Peyer's patch (tissue), 4 donors: ENCODE measurements at regions not wholly inside any gene's neighbourhood (a gene's known extent, or its start where the extent isn't known, plus 50 kb on each side); places are given as distances from the start of the nearest gene placed in this dataset.
A peak's percentile ranks its signal among the peaks of the same experiment; 100 is the strongest.

ENCODE experiments used
- DNase-seq, 3 donors: peaks; one replicate each; pipeline ENCODE4 v3.0.0-alpha.2; 2017 to 2019
- H3K27ac ChIP-seq, 4 donors: fragments of 200-600 bp; sonication (generic); one replicate each; pipeline ENCODE4 v1.5.1; 2016 to 2019
- H3K27me3 ChIP-seq, 2 donors: fragments of 200-600 bp; sonication (generic); one replicate each; pipeline ENCODE4 v1.5.1; 2019
- H3K36me3 ChIP-seq, 3 donors: fragments of 200-600 bp; sonication (generic); one replicate each; pipeline ENCODE4 v1.5.1; 2016 to 2019
- H3K4me1 ChIP-seq, 4 donors: fragments of 200-600 bp; sonication (generic); one replicate each; pipeline ENCODE4 v1.5.1; 2016 to 2019
- H3K4me3 ChIP-seq, 4 donors: fragments of 200-600 bp; sonication (generic); 1 replicate in 3 of 4; 2 replicates in 1 of 4; pipeline ENCODE4 v1.5.1; 2016 to 2019; ENCODE audit warnings: mild to moderate bottlenecking in 1 of 4
- H3K9me3 ChIP-seq, 4 donors: fragments of 200-600 bp; sonication (generic); one replicate each; pipeline ENCODE4 v1.5.1; 2016 to 2019; ENCODE audit warnings: mild to moderate bottlenecking in 1 of 4
- CTCF ChIP-seq, 6 experiments: fragments of 450-650 bp in 4 of 6; fragments of 200-600 bp in 2 of 6; sonication (generic) in 1 of 6; IDR thresholded peaks; one replicate each; pipeline ENCODE4 v1.5.1; 2017 to 2019; ENCODE audit warnings: antibody characterized with exemption in 6 of 6, mild to moderate bottlenecking in 3 of 6, moderate library complexity in 1 of 6
- POLR2A ChIP-seq, 2 donors: fragments of 450-650 bp; IDR thresholded peaks; one replicate each; pipeline ENCODE4 v1.5.1; 2017; ENCODE audit warnings: antibody characterized with exemption in 2 of 2, mild to moderate bottlenecking in 2 of 2, moderate library complexity in 2 of 2

GRCh38 chrX:119340606-119341205, 58.4 kb upstream of the SLC25A43 start:
- Histone ChIP-seq H3K4me3 (no peak overlapping the region), H3K9me3 (no peaks in the 10 kb centered on the region), H3K27me3 (no peaks in the 10 kb centered on the region), H3K27ac (no peak overlapping the region), H3K4me1 (no peaks in the 10 kb centered on the region), H3K36me3 (no peaks in the 10 kb centered on the region)
- no peak for DNase-seq
- TF ChIP-seq CTCF (IDR thresholded peaks at IDR 0.05) (no peak), POLR2A (IDR thresholded peaks at IDR 0.05) (no peak)

GRCh38 chrX:119343856-119344255, 55.3 kb upstream of the SLC25A43 start:
- Histone ChIP-seq H3K4me1 (no peaks in the 10 kb centered on the region), H3K27ac (peak overlapping the region in 1 of 4 donors; percentile 26), H3K27me3 (no peaks in the 10 kb centered on the region), H3K9me3 (no peaks in the 10 kb centered on the region), H3K36me3 (no peaks in the 10 kb centered on the region), H3K4me3 (no peak overlapping the region)
- peak in 1 of 3 donors; percentile 62 for DNase-seq
- TF ChIP-seq POLR2A (IDR thresholded peaks at IDR 0.05) (no peak), CTCF (IDR thresholded peaks at IDR 0.05) (no peak)
